HCT116 (cell line): ENCODE measurements at regions not wholly inside any gene's neighbourhood (a gene's known extent, or its start where the extent isn't known, plus 50 kb on each side); places are given as distances from the start of the nearest gene placed in this dataset.

Source experiments
- ATF3 ChIP-seq: IDR thresholded peaks from 2 replicates; pipeline ENCODE4 v1.6.1; 2012
- CTCF ChIP-seq, 3 experiments: fragments of 200-600 bp in 1 of 3; sonication (generic) in 1 of 3; IDR thresholded peaks in 2 of 3; conservative IDR thresholded peaks in 1 of 3; 2 replicates each; pipeline ENCODE4 v1.5.1; 2012 to 2017; ENCODE audit warnings: low read depth in 2 of 3, low read length in 2 of 3, antibody characterized with exemption in 1 of 3, borderline replicate concordance in 1 of 3, control low read depth in 1 of 3, mild to moderate bottlenecking in 1 of 3, mixed read lengths in 1 of 3, mixed run types in 1 of 3, moderate library complexity in 1 of 3; ENCODE audit not compliant: insufficient read depth in 1 of 3
- EZH2 ChIP-seq: fragments of 200-600 bp; sonication (generic); IDR thresholded peaks from 2 replicates; pipeline ENCODE4 v1.6.1; 2017; ENCODE audit warnings: antibody characterized with exemption, mixed run types
- FOSL1 ChIP-seq: IDR thresholded peaks from 2 replicates; pipeline ENCODE4 v1.6.1; 2012; ENCODE audit warnings: low read depth
- POLR2AphosphoS5 ChIP-seq: IDR thresholded peaks from 2 replicates; pipeline ENCODE4 v1.6.1; 2011; ENCODE audit warnings: mild to moderate bottlenecking, low read depth, low read length, moderate library complexity
- REST ChIP-seq: IDR thresholded peaks from 2 replicates; pipeline ENCODE4 v1.6.1; 2012; ENCODE audit warnings: low read depth
- SP1 ChIP-seq: IDR thresholded peaks from 2 replicates; pipeline ENCODE4 v1.6.1; 2012; ENCODE audit warnings: low read depth

- TF ChIP-seq CTCF (IDR thresholded peaks at IDR 0.05 in 2 of 3, conservative IDR thresholded peaks at IDR 0.05 in 1 of 3; ENCODE audit: borderline replicate concordance in 1 of 3, insufficient read depth in 1 of 3, low read depth in 2 of 3, low read length in 2 of 3) (no peak), REST (no peak), SP1 (no peak), EZH2 (no peak), POLR2AphosphoS5 (no peak), ATF3 (no peak), FOSL1 (no peak)
Measured at GRCh38 chr15:39365873-39366272, 215.0 kb upstream of the THBS1 start.
